Stimulated activated CD8-positive, alpha-beta memory T cell treated with anti-CD3 and anti-CD28 coated beads, Interleukin-12 subunit alpha, Interleukin-12 subunit beta, amount 100 ng/mL, for 4 hours (primary cell): ENCODE measurements at regions not wholly inside any gene's neighbourhood (a gene's known extent, or its start where the extent isn't known, plus 50 kb on each side); places are given as distances from the start of the nearest gene placed in this dataset.

Experiments
- DNase-seq: peaks from one replicate; pipeline ENCODE4 v3.0.0-alpha.2; 2020; ENCODE audit warnings: low read depth

GRCh38 chr9:36728651-36729520 is 156.2 kb downstream of the MELK start:
- peak; percentile 9 for DNase-seq

GRCh38 chr9:36729906-36730305 is 157.2 kb downstream of the MELK start:
- DNase-seq: no peak

GRCh38 chr9:36730414-36730813 is 157.7 kb downstream of the MELK start:
- no peak for DNase-seq

- DNase-seq: no peak
Measured at GRCh38 chr9:36731068-36731956, 158.6 kb downstream of the MELK start.

- DNase-seq: no peak
Measured at GRCh38 chr9:36734737-36735136, 162.0 kb downstream of the MELK start.

GRCh38 chr9:36736648-36737047 is 164.0 kb downstream of the MELK start:
- no peak for DNase-seq

- DNase-seq: no peak
Measured at GRCh38 chr9:36738318-36738976, 165.8 kb downstream of the MELK start.

- DNase-seq: no peak
Measured at GRCh38 chr9:36739373-36740116, 166.8 kb downstream of the MELK start.

GRCh38 chr9:36742264-36742663 is 169.6 kb downstream of the MELK start:
- no peak for DNase-seq

GRCh38 chr9:36744678-36745077 is 172.0 kb downstream of the MELK start:
- no peak for DNase-seq

- DNase-seq: no peak
Measured at GRCh38 chr9:36745977-36746376, 173.3 kb downstream of the MELK start.

GRCh38 chr9:36746415-36746814 is 173.7 kb downstream of the MELK start:
- no peak for DNase-seq

- no peak for DNase-seq
Measured at GRCh38 chr9:36748322-36748899, 175.7 kb downstream of the MELK start.

- DNase-seq: no peak
Measured at GRCh38 chr9:36749461-36749860, 176.8 kb downstream of the MELK start.

- no peak for DNase-seq
Measured at GRCh38 chr9:36750630-36751029, 177.9 kb downstream of the MELK start.

GRCh38 chr9:36755019-36755418 is 182.3 kb downstream of the MELK start:
- DNase-seq: no peak

GRCh38 chr9:36759141-36759540 is 186.4 kb downstream of the MELK start:
- DNase-seq: no peak

GRCh38 chr9:36759976-36760375 is 187.3 kb downstream of the MELK start:
- no peak for DNase-seq

GRCh38 chr9:36760667-36761420 is 188.1 kb downstream of the MELK start:
- DNase-seq: no peak

- DNase-seq: no peak
Measured at GRCh38 chr9:36762958-36763357, 190.3 kb downstream of the MELK start.

- no peak for DNase-seq
Measured at GRCh38 chr9:36763778-36764177, 191.1 kb downstream of the MELK start.
